UCSD-AML1 (cell line): ENCODE measurements at regions not wholly inside any gene's neighbourhood (a gene's known extent, or its start where the extent isn't known, plus 50 kb on each side); places are given as distances from the start of the nearest gene placed in this dataset.

ENCODE experiments used
- DNase-seq: peaks from one replicate; lab custom pipeline; 2025; ENCODE audit not compliant: unreplicated experiment; lab: John Stamatoyannopoulos, UW

GRCh38 chr2:177031438-177032180, 181.0 kb upstream of the HNRNPA3 start:
- DNase-seq = no peak

DNA sequence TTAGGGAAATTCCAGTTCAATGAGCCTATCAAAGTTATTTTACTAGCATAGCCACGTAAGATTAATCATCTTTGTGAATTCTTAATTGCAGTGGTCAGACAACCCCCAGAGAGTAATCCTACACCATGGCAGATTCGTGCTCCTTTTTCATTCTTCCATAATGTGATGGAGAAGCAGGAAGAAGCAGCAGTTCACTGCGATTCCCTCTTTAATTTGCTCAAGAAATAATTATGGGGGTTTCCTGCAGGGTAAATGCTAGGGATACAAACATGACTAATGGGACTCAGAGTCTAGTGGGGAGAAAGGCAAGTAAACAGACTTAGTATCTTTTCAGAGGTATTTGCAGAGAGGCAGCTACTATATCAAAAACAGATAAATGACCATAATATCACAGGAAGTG, 175.8 kb upstream of the HNRNPA3 start:
- DNase-seq = no peak

GRCh38 chr2:177037569-177037968, 175.0 kb upstream of the HNRNPA3 start:
- DNase-seq = no peak

GRCh38 chr2:177038787-177039484, 173.7 kb upstream of the HNRNPA3 start:
- no peak for DNase-seq

- no peak for DNase-seq
These were observed 170.3 kb upstream of the HNRNPA3 start for GRCh38 chr2:177042311-177042710.

GRCh38 chr2:177044671-177045070, 167.9 kb upstream of the HNRNPA3 start:
- DNase-seq = no peak

DNA sequence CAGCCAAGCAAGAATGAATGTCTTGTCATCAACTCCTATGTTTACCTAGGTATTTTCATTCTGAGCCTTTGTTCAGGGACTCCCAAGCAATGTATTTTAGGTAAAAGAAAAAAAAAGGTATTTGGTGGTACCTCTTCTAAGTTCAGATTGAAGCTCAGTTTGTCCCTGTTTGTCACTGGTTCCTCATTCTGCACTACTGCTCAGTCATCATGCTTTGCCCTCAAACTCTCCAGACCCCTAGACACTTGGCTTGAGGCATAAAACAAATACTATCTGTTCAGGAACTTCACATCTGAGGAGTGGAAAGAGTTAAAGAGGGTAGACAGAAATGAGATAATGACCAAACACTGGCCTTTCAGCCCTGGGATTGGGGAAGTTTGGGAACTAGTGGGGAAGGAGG, 163.6 kb upstream of the HNRNPA3 start:
- DNase-seq = no peak

- DNase-seq = no peak
These were observed 161.3 kb upstream of the HNRNPA3 start for GRCh38 chr2:177051278-177051677.

GRCh38 chr2:177052471-177052870, 160.1 kb upstream of the HNRNPA3 start:
- no peak for DNase-seq

DNA sequence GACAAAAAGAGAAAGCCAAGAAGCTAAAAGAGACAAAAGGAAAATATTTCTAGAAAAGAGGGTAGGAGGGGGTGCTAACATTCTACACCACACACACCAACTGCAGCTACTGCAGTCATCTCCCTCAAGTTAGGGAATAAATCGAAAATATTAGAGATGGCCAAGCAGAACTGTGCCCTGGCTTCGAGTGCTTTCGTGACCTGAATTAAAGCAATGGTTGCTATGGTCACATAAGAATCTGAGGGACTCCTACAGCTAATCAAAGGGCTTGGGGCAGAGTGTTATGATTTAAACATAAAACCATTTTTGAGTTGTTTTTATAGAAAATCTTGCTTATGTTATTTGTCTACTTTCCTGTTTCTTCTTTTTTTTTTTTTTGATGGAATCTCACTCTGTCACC, 159.6 kb upstream of the HNRNPA3 start:
- DNase-seq = no peak

DNA sequence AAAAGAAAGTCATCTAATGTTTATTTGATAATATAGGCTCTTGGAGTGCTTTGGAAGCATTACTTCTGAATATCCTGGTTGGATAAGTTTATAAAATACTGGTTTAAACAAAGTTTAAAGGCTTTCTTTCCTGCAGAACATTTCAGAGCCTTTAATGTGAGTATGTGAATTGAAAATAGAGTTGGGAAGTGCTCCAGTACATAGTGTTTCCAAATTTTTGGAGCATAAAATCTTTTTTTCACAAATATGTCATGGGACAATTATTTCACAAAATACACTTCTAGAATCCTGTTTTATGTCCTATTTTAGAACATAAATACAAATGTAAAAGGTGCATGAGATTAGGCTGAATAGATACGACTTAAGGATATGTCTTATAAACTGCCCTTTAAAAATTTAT, 158.9 kb upstream of the HNRNPA3 start:
- DNase-seq = no peak

GRCh38 chr2:177056481-177056929, 156.1 kb upstream of the HNRNPA3 start:
- DNase-seq = no peak

DNA sequence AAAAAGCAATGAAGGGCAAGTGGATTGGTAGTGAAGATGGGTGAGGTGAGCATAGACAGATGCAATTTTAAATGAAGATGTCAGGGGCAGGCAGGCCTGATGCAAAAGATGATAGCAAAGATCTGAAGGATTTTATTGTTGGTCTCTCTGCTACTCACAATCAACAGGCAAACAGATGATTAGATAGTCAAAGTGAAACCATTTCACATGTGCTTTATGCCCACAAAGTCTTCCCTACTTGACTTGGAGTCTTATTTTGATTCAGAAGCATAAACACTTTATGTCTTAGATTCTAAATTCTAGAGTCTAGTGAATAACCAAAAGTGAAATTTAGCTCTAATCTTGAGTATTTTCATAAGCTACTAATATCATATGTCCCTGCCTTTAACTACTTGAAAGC, 153.8 kb upstream of the HNRNPA3 start:
- DNase-seq = no peak

DNA sequence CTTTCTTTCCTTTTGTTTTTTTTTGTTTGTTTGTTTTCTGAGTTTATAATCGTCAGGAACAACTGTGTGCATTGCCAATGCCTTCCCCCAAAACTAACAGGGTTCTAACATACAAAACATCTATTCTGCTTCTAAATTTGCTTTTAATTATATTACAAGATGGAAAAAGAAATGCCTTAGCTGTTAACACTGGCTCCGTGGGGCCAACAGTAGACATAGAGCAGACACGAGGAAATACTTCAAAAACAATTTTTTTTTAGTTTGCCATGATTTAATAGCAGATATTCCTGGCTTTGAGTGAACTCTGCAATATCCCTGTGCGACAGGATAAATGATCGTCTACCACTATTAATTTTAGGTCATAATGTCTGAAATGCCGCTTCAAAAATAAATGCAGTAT, 153.3 kb upstream of the HNRNPA3 start:
- DNase-seq = no peak

DNA sequence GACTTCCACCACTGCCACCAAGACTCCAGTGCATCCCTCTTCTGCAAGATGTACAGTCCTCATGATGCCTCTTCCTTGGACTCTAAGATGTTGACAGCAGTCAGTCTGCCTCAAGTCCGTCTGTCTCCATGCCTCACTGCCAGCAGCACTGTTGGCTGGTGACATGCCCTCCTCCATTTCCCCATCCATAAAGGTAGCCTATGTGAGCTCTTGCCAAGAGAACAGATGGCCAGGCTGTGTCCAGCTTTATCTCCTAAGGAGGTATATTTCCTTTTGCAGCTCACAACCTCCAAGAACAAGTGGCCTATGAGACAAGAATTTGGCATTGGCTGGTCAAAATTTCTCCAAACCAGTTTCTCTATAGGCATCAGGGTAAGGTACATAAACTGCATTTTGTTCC, 149.3 kb upstream of the HNRNPA3 start:
- no peak for DNase-seq

DNA sequence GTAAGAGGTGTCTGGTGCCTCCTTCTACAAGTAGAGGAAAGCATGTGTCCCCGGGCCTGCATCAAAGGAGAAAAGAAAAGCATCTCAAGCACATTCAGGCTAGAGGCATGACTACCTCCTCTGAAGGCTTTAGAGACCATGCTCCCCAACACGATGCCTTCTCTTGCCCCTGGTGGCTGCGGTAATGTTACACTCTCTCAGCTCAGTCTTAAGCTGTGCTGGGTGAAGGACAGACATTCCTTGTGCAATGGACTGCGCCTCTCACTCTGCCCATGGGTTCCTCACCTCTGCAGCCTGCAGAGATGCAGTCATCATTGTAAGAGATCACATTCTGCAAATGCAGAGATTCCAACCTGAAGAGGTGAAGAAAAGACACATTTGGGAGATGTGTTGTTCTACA, 148.2 kb upstream of the HNRNPA3 start:
- no peak for DNase-seq

DNA sequence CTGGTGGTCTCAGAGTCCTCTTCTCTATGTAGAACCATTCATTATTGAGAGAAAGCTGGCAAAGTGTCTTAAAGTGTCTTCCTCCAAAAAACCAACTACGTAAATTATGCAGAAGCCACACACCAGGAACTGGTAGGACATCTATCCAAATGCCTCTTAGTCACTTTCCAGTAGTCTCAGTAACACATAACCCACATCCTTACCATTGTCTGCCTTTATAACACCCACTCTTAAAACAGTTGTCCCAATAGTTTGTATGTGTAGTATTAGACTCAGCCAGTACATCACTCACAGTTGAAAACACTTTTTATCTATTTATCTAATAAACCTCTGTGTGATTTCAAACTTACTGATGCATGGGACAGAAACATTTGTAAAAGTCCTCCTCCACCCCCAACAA, 143.6 kb upstream of the HNRNPA3 start:
- DNase-seq = no peak

GRCh38 chr2:177072090-177072489, 140.5 kb upstream of the HNRNPA3 start:
- DNase-seq = no peak

DNA sequence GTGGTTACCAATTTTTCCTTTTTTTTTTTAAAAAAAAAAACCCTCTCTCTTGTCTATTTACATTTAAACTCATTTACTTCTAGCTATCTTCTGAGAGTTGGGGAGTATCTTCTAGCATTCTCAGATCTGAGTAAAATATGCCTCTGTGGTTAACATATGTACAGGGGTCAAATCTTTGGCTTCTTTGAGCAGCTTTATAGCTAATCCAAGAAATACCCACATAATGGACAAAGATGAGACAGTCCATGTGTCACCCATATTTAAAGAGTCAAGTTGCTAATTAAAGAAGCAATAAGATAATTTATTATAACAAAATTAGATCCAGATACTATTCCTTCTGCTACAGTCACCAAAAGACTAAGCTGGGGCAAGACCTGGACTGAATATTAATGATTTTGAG, 139.0 kb upstream of the HNRNPA3 start:
- DNase-seq = no peak

DNA sequence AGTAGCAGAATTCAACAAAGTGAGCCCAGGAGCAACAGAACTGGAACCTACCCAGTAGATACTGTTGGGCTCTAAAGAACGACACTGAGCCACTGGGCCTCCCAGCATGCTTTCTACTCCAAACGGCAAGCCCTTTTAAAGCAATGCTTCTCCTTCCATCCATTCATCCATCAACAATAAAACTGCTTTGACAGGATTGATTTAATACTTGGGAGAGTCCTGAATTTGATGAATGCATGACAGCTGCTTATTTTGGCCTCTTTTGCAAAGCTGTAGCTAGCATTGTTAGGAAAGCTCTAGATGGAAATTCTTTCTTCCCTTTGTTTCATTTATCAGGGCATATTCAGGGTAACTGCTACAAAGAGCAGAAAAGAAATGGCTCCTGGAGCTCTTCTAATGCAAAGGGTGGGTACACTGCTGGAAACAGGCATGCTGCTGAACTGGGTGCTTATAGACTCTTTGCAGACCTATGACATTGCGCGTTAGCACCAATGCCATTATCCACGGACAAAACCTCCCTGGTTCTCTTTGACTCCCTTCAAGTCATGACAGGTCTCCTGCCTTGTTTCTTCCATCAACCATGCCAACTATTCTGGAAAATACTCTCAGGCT, 138.4 kb upstream of the HNRNPA3 start:
- DNase-seq = no peak

GRCh38 chr2:177075254-177075653, 137.3 kb upstream of the HNRNPA3 start:
- no peak for DNase-seq

- no peak for DNase-seq
These were observed 135.9 kb upstream of the HNRNPA3 start for GRCh38 chr2:177076636-177077179.
